Neural progenitor cell (in vitro differentiated cells): ENCODE measurements at regions not wholly inside any gene's neighbourhood (a gene's known extent, or its start where the extent isn't known, plus 50 kb on each side); places are given as distances from the start of the nearest gene placed in this dataset.
"Not testable (repeated sequence)": the region's sequence is repeated elsewhere in the genome, so short reads cannot be mapped to it uniquely, and the experiment has no call there.

Experiments used
- DNase-seq: peaks from one replicate; pipeline ENCODE4 v3.0.0-alpha.2; 2016; ENCODE audit warnings: low spot score
- H2AFZ ChIP-seq: fragments of 200-600 bp; sonication (generic); replicated peaks from 2 replicates; pipeline ENCODE4 v1.6.1; 2016; ENCODE audit warnings: antibody characterized with exemption
- H3F3A ChIP-seq: fragments of 200-600 bp; sonication (generic); 2 replicates; pipeline ENCODE4 v1.6.1; 2016; ENCODE audit warnings: antibody characterized with exemption, low read depth
- H3K27ac ChIP-seq: fragments of 200-600 bp; sonication (generic); 2 replicates; pipeline ENCODE4 v1.5.1; 2016; ENCODE audit warnings: mild to moderate bottlenecking
- H3K27me3 ChIP-seq: fragments of 200-600 bp; sonication (generic); 2 replicates; pipeline ENCODE4 v1.6.1; 2016; ENCODE audit warnings: mild to moderate bottlenecking, moderate library complexity
- H3K36me3 ChIP-seq: fragments of 200-600 bp; sonication (generic); 2 replicates; pipeline ENCODE4 v1.5.1; 2016
- H3K4me1 ChIP-seq: fragments of 200-600 bp; sonication (generic); 2 replicates; pipeline ENCODE4 v1.6.1; 2016; ENCODE audit warnings: mixed run types
- H3K4me2 ChIP-seq: fragments of 200-600 bp; sonication (generic); 2 replicates; pipeline ENCODE4 v1.6.1; 2016
- H3K4me3 ChIP-seq: fragments of 200-600 bp; sonication (generic); 2 replicates; pipeline ENCODE4 v1.5.1; 2016
- H3K79me2 ChIP-seq: fragments of 200-600 bp; sonication (generic); 2 replicates; pipeline ENCODE4 v1.6.1; 2016; ENCODE audit warnings: low read depth
- H3K9ac ChIP-seq: fragments of 200-600 bp; sonication (generic); 2 replicates; pipeline ENCODE4 v1.6.1; 2016
- H3K9me3 ChIP-seq: fragments of 200-600 bp; sonication (generic); 2 replicates; pipeline ENCODE4 v1.5.1; 2016; ENCODE audit warnings: low read depth
- H4K20me1 ChIP-seq: fragments of 200-600 bp; sonication (generic); 2 replicates; pipeline ENCODE4 v1.6.1; 2016; ENCODE audit warnings: low read depth
- H3K27ac Mint-ChIP-seq: 3 replicates; pipeline ENCODE4 v1.8.0; 2021; ENCODE audit warnings: mixed read lengths
- H3K27me3 Mint-ChIP-seq: 2 replicates; pipeline ENCODE4 v1.8.0; 2022; ENCODE audit warnings: low read depth, mild to moderate bottlenecking, inconsistent platforms, moderate library complexity, mixed read lengths; ENCODE audit not compliant: insufficient read depth
- H3K36me3 Mint-ChIP-seq: 3 replicates; pipeline ENCODE4 v1.8.0; 2021; ENCODE audit warnings: mixed read lengths
- H3K4me1 Mint-ChIP-seq: 3 replicates; pipeline ENCODE4 v1.8.0; 2021; ENCODE audit warnings: mixed read lengths
- H3K4me3 Mint-ChIP-seq: 3 replicates; pipeline ENCODE4 v1.8.0; 2021; ENCODE audit warnings: mild to moderate bottlenecking, moderate library complexity, mixed read lengths
- H3K9me3 Mint-ChIP-seq: 3 replicates; pipeline ENCODE4 v1.8.0; 2020; ENCODE audit warnings: mixed read lengths
- EZH2 ChIP-seq: fragments of 200-600 bp; sonication (generic); IDR thresholded peaks from 2 replicates; pipeline ENCODE4 v1.6.1; 2017; ENCODE audit warnings: antibody characterized with exemption, mild to moderate bottlenecking, moderate library complexity
- EZH2phosphoT487 ChIP-seq: fragments of 200-600 bp; sonication (generic); IDR thresholded peaks from 2 replicates; pipeline ENCODE4 v1.6.1; 2017; ENCODE audit warnings: antibody characterized with exemption
- TF ChIP-seq, protein P1 (sequence below): fragments of 200-600 bp; sonication (generic); IDR thresholded peaks from 2 replicates; pipeline ENCODE4 v1.5.1; 2017; ENCODE audit warnings: antibody characterized with exemption, mild to moderate bottlenecking

GRCh38 chr13:70218618-70219017 lies 110.4 kb upstream of the KLHL1 start:
- no peak overlapping the region for H3K27ac ChIP-seq
- H3K79me2 ChIP-seq, result no peaks in the 10 kb centered on the region
- Mint-ChIP-seq H3K27ac (no peak overlapping the region), H3K27me3 (no peaks in the 10 kb centered on the region), H3K36me3 (no peaks in the 10 kb centered on the region), H3K4me3 (no peak overlapping the region), H3K4me1 (peaks cover 5% of the 10 kb centered on the region), H3K9me3 (no peaks in the 10 kb centered on the region)
- no peaks in the 10 kb centered on the region for H3K36me3 ChIP-seq
- H3K9ac ChIP-seq, result no peak overlapping the region
- H3K9me3 ChIP-seq, result no peaks in the 10 kb centered on the region
- H3K4me1 ChIP-seq, result no peaks in the 10 kb centered on the region
- TF ChIP-seq EZH2phosphoT487 (no peak), EZH2 (no peak)
- TF ChIP-seq, protein P1, sequence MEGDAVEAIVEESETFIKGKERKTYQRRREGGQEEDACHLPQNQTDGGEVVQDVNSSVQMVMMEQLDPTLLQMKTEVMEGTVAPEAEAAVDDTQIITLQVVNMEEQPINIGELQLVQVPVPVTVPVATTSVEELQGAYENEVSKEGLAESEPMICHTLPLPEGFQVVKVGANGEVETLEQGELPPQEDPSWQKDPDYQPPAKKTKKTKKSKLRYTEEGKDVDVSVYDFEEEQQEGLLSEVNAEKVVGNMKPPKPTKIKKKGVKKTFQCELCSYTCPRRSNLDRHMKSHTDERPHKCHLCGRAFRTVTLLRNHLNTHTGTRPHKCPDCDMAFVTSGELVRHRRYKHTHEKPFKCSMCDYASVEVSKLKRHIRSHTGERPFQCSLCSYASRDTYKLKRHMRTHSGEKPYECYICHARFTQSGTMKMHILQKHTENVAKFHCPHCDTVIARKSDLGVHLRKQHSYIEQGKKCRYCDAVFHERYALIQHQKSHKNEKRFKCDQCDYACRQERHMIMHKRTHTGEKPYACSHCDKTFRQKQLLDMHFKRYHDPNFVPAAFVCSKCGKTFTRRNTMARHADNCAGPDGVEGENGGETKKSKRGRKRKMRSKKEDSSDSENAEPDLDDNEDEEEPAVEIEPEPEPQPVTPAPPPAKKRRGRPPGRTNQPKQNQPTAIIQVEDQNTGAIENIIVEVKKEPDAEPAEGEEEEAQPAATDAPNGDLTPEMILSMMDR, result no peak
- H3K27me3 ChIP-seq, result no peaks in the 10 kb centered on the region
- no peak overlapping the region for H2AFZ ChIP-seq
- no peak overlapping the region for H3K4me2 ChIP-seq
- no peak for DNase-seq
- H4K20me1 ChIP-seq, result no peaks in the 10 kb centered on the region
- no peaks in the 10 kb centered on the region for H3F3A ChIP-seq
- H3K4me3 ChIP-seq, result no peak overlapping the region

DNA sequence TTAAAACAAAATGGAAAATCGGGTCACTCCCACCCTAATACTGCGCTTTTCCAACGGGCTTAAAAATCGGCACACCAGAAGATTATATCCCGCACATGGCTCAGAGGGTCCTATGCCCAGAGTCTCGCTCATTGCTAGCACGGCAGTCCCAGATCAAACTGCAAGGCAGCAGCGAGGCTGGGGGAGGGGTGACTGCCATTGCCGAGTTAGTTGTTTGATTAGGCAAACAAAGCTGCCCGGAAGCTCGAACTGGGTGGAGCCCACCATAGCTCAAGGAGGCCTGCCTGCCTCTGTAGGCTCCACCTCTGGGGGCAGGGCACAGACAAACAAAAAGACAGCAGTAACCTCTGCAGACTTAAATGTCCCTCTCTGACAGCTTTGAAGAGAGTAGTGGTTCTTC lies 100.7 kb upstream of the KLHL1 start:
- not testable (repeated sequence) for H3F3A ChIP-seq, H3K4me1 ChIP-seq, H3K36me3 ChIP-seq, H3K27me3 Mint-ChIP-seq, H3K9ac ChIP-seq, H3K4me3 ChIP-seq, H3K27ac ChIP-seq, H3K9me3 ChIP-seq, H3K4me3 Mint-ChIP-seq, H3K36me3 Mint-ChIP-seq, H2AFZ ChIP-seq, H3K27me3 ChIP-seq, H3K4me1 Mint-ChIP-seq, H4K20me1 ChIP-seq, H3K27ac Mint-ChIP-seq, H3K4me2 ChIP-seq, DNase-seq, H3K79me2 ChIP-seq
- H3K9me3 Mint-ChIP-seq, result peaks cover 18% of the 10 kb centered on the region

DNA sequence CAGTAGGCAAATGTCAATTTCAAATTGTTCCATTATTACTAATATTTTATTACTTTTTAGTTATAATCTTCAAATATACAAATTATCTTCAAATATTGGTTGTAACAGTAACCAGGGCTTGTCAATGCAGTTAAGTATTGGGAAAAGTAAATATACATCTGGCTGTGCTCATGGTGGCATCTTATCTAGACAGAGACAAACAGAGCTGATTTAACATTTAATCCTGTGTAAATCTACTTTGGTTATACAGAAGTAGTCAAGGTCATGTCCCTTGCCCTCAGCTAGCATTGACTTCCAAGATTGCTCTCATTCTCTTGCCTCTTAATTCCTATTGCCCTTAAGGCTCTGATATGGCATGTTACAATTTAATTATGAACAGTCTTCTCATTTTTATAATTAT lies 98.4 kb upstream of the KLHL1 start:
- Histone ChIP-seq H3F3A (no peaks in the 10 kb centered on the region), H3K27me3 (no peaks in the 10 kb centered on the region), H3K9ac (no peak overlapping the region), H3K4me2 (no peak overlapping the region), H4K20me1 (no peaks in the 10 kb centered on the region), H3K4me1 (no peaks in the 10 kb centered on the region), H3K36me3 (no peaks in the 10 kb centered on the region), H3K4me3 (no peak overlapping the region), H2AFZ (no peak overlapping the region), H3K79me2 (no peaks in the 10 kb centered on the region), H3K9me3 (peaks cover 3% of the 10 kb centered on the region), H3K27ac (no peak overlapping the region)
- no peak for TF ChIP-seq EZH2phosphoT487
- TF ChIP-seq, protein P1, result no peak
- DNase-seq, result no peak
- no peaks in the 10 kb centered on the region for H3K36me3 Mint-ChIP-seq
- H3K4me1 Mint-ChIP-seq, result no peaks in the 10 kb centered on the region
- no peak overlapping the region for H3K27ac Mint-ChIP-seq
- H3K27me3 Mint-ChIP-seq, result peaks cover 2% of the 10 kb centered on the region
- peaks cover 25% of the 10 kb centered on the region for H3K9me3 Mint-ChIP-seq
- H3K4me3 Mint-ChIP-seq, result no peak overlapping the region

- Histone ChIP-seq H3K9ac (no peak overlapping the region), H4K20me1 (no peaks in the 10 kb centered on the region), H3F3A (no peaks in the 10 kb centered on the region), H3K79me2 (no peaks in the 10 kb centered on the region), H3K27me3 (no peaks in the 10 kb centered on the region), H3K4me2 (no peak overlapping the region), H3K4me1 (no peaks in the 10 kb centered on the region), H2AFZ (no peak overlapping the region), H3K36me3 (no peaks in the 10 kb centered on the region), H3K4me3 (no peak overlapping the region), H3K9me3 (peaks cover 3% of the 10 kb centered on the region), H3K27ac (no peak overlapping the region)
- DNase-seq, result peak; percentile 23
- H3K9me3 Mint-ChIP-seq, result peaks cover 16% of the 10 kb centered on the region
- H3K27ac Mint-ChIP-seq, result no peak overlapping the region
- no peak overlapping the region for H3K4me3 Mint-ChIP-seq
- no peaks in the 10 kb centered on the region for H3K36me3 Mint-ChIP-seq
- H3K4me1 Mint-ChIP-seq, result no peaks in the 10 kb centered on the region
- TF ChIP-seq, protein P1, result no peak
- no peak for TF ChIP-seq EZH2
- TF ChIP-seq EZH2phosphoT487, result no peak
- no peaks in the 10 kb centered on the region for H3K27me3 Mint-ChIP-seq
These were observed 95.5 kb upstream of the KLHL1 start for GRCh38 chr13:70203661-70204229.
